ENCODE measurements at regions not wholly inside any gene's neighbourhood (a gene's known extent, or its start where the extent isn't known, plus 50 kb on each side); places are given as distances from the start of the nearest gene placed in this dataset.

DNA sequence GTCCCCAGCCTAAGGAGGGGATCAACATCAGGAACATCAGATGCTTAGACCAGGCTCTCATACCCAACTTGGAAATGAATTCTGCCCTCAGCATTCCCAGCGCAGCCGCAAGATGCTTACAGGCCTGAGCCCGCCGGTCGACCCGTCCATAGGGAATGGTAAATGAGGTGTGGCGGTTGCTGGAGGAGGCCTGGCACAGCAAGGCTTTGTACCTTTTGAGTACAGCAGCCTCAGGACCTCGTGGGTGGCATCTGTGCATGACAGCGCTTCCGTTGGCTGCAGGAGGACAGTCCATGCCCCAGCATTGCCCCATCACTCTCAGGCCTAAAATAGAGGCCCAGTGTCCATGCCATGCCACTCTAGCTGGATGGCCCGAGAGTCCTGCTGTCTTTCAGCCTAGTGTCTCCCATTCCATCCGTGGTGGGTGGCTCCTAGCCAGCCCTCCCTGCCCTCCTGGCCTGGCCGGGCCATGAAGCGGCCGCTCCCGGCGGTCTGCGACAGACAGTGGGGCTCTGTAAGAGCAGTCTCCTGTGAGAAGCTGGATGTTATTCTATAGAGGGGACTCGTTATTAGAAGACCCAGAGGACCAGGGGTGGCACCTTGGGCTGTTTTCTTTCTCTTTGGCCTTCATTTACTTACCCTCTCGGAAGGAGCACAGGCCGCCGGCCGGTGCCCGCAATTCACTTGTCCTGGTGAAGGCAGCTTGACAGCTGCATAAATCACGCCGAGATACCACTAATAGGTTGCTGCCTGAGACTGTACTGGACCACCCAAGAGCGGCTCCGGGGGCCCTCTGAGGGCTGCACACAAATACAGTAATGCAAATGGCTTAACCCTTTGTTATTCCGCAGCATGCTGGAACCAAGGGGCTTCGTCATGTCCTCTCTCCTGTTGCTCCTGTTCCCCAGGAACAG is 223.5 kb upstream of the TUT7 start:
- TF ChIP-seq, protein P1, sequence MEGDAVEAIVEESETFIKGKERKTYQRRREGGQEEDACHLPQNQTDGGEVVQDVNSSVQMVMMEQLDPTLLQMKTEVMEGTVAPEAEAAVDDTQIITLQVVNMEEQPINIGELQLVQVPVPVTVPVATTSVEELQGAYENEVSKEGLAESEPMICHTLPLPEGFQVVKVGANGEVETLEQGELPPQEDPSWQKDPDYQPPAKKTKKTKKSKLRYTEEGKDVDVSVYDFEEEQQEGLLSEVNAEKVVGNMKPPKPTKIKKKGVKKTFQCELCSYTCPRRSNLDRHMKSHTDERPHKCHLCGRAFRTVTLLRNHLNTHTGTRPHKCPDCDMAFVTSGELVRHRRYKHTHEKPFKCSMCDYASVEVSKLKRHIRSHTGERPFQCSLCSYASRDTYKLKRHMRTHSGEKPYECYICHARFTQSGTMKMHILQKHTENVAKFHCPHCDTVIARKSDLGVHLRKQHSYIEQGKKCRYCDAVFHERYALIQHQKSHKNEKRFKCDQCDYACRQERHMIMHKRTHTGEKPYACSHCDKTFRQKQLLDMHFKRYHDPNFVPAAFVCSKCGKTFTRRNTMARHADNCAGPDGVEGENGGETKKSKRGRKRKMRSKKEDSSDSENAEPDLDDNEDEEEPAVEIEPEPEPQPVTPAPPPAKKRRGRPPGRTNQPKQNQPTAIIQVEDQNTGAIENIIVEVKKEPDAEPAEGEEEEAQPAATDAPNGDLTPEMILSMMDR (conservative IDR thresholded peaks at IDR 0.05; ENCODE audit: low read depth, low read length), result no peak
- TF ChIP-seq EZH2phosphoT487 (IDR thresholded peaks at IDR 0.05; ENCODE audit: borderline replicate concordance, low read length), result no peak

Measured in PC-3 (cell line).